Neural progenitor cell (in vitro differentiated cells): ENCODE measurements at regions not wholly inside any gene's neighbourhood (a gene's known extent, or its start where the extent isn't known, plus 50 kb on each side); places are given as distances from the start of the nearest gene placed in this dataset.

Experiments
- DNase-seq: peaks from one replicate; pipeline ENCODE4 v3.0.0-alpha.2; 2016; ENCODE audit warnings: low spot score
- H2AFZ ChIP-seq: fragments of 200-600 bp; sonication (generic); replicated peaks from 2 replicates; pipeline ENCODE4 v1.6.1; 2016; ENCODE audit warnings: antibody characterized with exemption
- H3F3A ChIP-seq: fragments of 200-600 bp; sonication (generic); 2 replicates; pipeline ENCODE4 v1.6.1; 2016; ENCODE audit warnings: antibody characterized with exemption, low read depth
- H3K27ac ChIP-seq: fragments of 200-600 bp; sonication (generic); 2 replicates; pipeline ENCODE4 v1.5.1; 2016; ENCODE audit warnings: mild to moderate bottlenecking
- H3K27me3 ChIP-seq: fragments of 200-600 bp; sonication (generic); 2 replicates; pipeline ENCODE4 v1.6.1; 2016; ENCODE audit warnings: mild to moderate bottlenecking, moderate library complexity
- H3K36me3 ChIP-seq: fragments of 200-600 bp; sonication (generic); 2 replicates; pipeline ENCODE4 v1.5.1; 2016
- H3K4me1 ChIP-seq: fragments of 200-600 bp; sonication (generic); 2 replicates; pipeline ENCODE4 v1.6.1; 2016; ENCODE audit warnings: mixed run types
- H3K4me2 ChIP-seq: fragments of 200-600 bp; sonication (generic); 2 replicates; pipeline ENCODE4 v1.6.1; 2016
- H3K4me3 ChIP-seq: fragments of 200-600 bp; sonication (generic); 2 replicates; pipeline ENCODE4 v1.5.1; 2016
- H3K79me2 ChIP-seq: fragments of 200-600 bp; sonication (generic); 2 replicates; pipeline ENCODE4 v1.6.1; 2016; ENCODE audit warnings: low read depth
- H3K9ac ChIP-seq: fragments of 200-600 bp; sonication (generic); 2 replicates; pipeline ENCODE4 v1.6.1; 2016
- H3K9me3 ChIP-seq: fragments of 200-600 bp; sonication (generic); 2 replicates; pipeline ENCODE4 v1.5.1; 2016; ENCODE audit warnings: low read depth
- H4K20me1 ChIP-seq: fragments of 200-600 bp; sonication (generic); 2 replicates; pipeline ENCODE4 v1.6.1; 2016; ENCODE audit warnings: low read depth
- H3K27ac Mint-ChIP-seq: 3 replicates; pipeline ENCODE4 v1.8.0; 2021; ENCODE audit warnings: mixed read lengths
- H3K27me3 Mint-ChIP-seq: 2 replicates; pipeline ENCODE4 v1.8.0; 2022; ENCODE audit warnings: low read depth, mild to moderate bottlenecking, inconsistent platforms, moderate library complexity, mixed read lengths; ENCODE audit not compliant: insufficient read depth
- H3K36me3 Mint-ChIP-seq: 3 replicates; pipeline ENCODE4 v1.8.0; 2021; ENCODE audit warnings: mixed read lengths
- H3K4me1 Mint-ChIP-seq: 3 replicates; pipeline ENCODE4 v1.8.0; 2021; ENCODE audit warnings: mixed read lengths
- H3K4me3 Mint-ChIP-seq: 3 replicates; pipeline ENCODE4 v1.8.0; 2021; ENCODE audit warnings: mild to moderate bottlenecking, moderate library complexity, mixed read lengths
- H3K9me3 Mint-ChIP-seq: 3 replicates; pipeline ENCODE4 v1.8.0; 2020; ENCODE audit warnings: mixed read lengths
- CTCF ChIP-seq: fragments of 200-600 bp; sonication (generic); IDR thresholded peaks from 2 replicates; pipeline ENCODE4 v1.5.1; 2017; ENCODE audit warnings: antibody characterized with exemption, mild to moderate bottlenecking
- EZH2 ChIP-seq: fragments of 200-600 bp; sonication (generic); IDR thresholded peaks from 2 replicates; pipeline ENCODE4 v1.6.1; 2017; ENCODE audit warnings: antibody characterized with exemption, mild to moderate bottlenecking, moderate library complexity
- EZH2phosphoT487 ChIP-seq: fragments of 200-600 bp; sonication (generic); IDR thresholded peaks from 2 replicates; pipeline ENCODE4 v1.6.1; 2017; ENCODE audit warnings: antibody characterized with exemption

- no peak overlapping the region for H3K27ac ChIP-seq
- no peaks in the 10 kb centered on the region for H3K36me3 ChIP-seq
- H3F3A ChIP-seq, result no peaks in the 10 kb centered on the region
- no peaks in the 10 kb centered on the region for H3K27me3 Mint-ChIP-seq
- no peaks in the 10 kb centered on the region for H3K27me3 ChIP-seq
- H3K4me3 ChIP-seq, result no peak overlapping the region
- no peak overlapping the region for H3K27ac Mint-ChIP-seq
- no peak overlapping the region for H3K4me2 ChIP-seq
- H3K9ac ChIP-seq, result no peak overlapping the region
- H4K20me1 ChIP-seq, result no peaks in the 10 kb centered on the region
- no peaks in the 10 kb centered on the region for H3K9me3 Mint-ChIP-seq
- H3K4me1 ChIP-seq, result no peaks in the 10 kb centered on the region
- no peaks in the 10 kb centered on the region for H3K4me1 Mint-ChIP-seq
- no peak overlapping the region for H3K4me3 Mint-ChIP-seq
- no peaks in the 10 kb centered on the region for H3K36me3 Mint-ChIP-seq
- no peak overlapping the region for H2AFZ ChIP-seq
- H3K79me2 ChIP-seq, result no peaks in the 10 kb centered on the region
- no peak for TF ChIP-seq CTCF
- no peaks in the 10 kb centered on the region for H3K9me3 ChIP-seq
- no peak for DNase-seq
Measured at GRCh38 chr9:1957856-1958255, 57.3 kb upstream of the SMARCA2 start.

GRCh38 chr9:1959371-1959770 is 55.8 kb upstream of the SMARCA2 start:
- no peak overlapping the region for H3K27ac ChIP-seq
- Mint-ChIP-seq H3K27me3 (no peaks in the 10 kb centered on the region), H3K36me3 (no peaks in the 10 kb centered on the region), H3K4me3 (no peak overlapping the region), H3K9me3 (no peaks in the 10 kb centered on the region), H3K4me1 (no peaks in the 10 kb centered on the region), H3K27ac (no peak overlapping the region)
- no peaks in the 10 kb centered on the region for H3K27me3 ChIP-seq
- no peaks in the 10 kb centered on the region for H3K79me2 ChIP-seq
- H3K4me1 ChIP-seq, result no peaks in the 10 kb centered on the region
- DNase-seq, result peak; percentile 17
- H3F3A ChIP-seq, result no peaks in the 10 kb centered on the region
- H3K36me3 ChIP-seq, result no peaks in the 10 kb centered on the region
- no peaks in the 10 kb centered on the region for H3K9me3 ChIP-seq
- H3K9ac ChIP-seq, result no peak overlapping the region
- H3K4me2 ChIP-seq, result no peak overlapping the region
- H3K4me3 ChIP-seq, result no peak overlapping the region
- H4K20me1 ChIP-seq, result no peaks in the 10 kb centered on the region
- no peak overlapping the region for H2AFZ ChIP-seq
- TF ChIP-seq EZH2phosphoT487 (no peak), CTCF (no peak), EZH2 (no peak)

DNA sequence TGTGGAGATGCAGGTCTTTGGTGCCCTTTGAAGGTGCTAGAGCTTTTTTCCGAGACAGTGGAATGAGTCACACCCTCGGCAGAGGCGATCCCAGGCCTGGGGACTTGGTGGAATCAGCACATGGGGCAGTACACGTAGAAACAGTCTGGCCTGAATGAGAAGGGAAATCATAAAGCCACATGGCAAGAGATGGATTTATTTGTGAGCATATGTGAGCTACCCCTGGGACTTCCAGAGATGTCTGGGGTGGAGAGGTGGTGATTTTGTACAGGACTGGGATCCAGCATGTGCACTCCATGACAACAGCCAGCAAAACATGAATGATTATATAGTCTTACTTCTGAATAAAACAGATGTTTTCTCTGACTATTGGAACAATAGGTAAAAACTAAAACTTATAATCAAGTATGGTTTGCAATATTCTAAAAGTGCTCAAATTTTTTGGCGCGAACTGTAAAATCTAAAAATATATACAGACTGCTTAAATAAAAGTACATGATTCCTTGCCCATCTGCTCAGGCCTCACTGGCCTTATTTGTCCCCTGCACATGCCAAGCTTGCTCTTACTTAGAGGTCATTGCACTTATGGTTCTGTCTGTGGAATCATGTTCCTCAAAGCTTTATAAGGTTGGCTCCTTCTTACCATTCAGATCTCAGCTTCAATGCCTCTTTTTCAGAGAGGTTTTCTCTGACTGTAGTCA is 54.7 kb upstream of the SMARCA2 start:
- H3K79me2 ChIP-seq, result no peaks in the 10 kb centered on the region
- Mint-ChIP-seq H3K9me3 (no peaks in the 10 kb centered on the region), H3K4me1 (no peaks in the 10 kb centered on the region), H3K36me3 (no peaks in the 10 kb centered on the region), H3K27me3 (no peaks in the 10 kb centered on the region), H3K27ac (no peak overlapping the region), H3K4me3 (no peak overlapping the region)
- no peak overlapping the region for H3K27ac ChIP-seq
- DNase-seq, result no peak
- H3K9me3 ChIP-seq, result no peaks in the 10 kb centered on the region
- no peak overlapping the region for H2AFZ ChIP-seq
- H3K27me3 ChIP-seq, result no peaks in the 10 kb centered on the region
- no peaks in the 10 kb centered on the region for H4K20me1 ChIP-seq
- no peak overlapping the region for H3K4me2 ChIP-seq
- no peak overlapping the region for H3K4me3 ChIP-seq
- H3F3A ChIP-seq, result no peaks in the 10 kb centered on the region
- no peak overlapping the region for H3K9ac ChIP-seq
- TF ChIP-seq EZH2 (no peak), CTCF (no peak), EZH2phosphoT487 (no peak)
- no peaks in the 10 kb centered on the region for H3K36me3 ChIP-seq
- no peaks in the 10 kb centered on the region for H3K4me1 ChIP-seq
